CD4-positive, alpha-beta T cell treated with Interleukin-12 subunit alpha and Interleukin-12 subunit beta, for 1 hour (primary cell): ENCODE measurements at regions not wholly inside any gene's neighbourhood (a gene's known extent, or its start where the extent isn't known, plus 50 kb on each side); places are given as distances from the start of the nearest gene placed in this dataset.

Experiments
- DNase-seq: peaks from one replicate; pipeline ENCODE4 v3.0.0-alpha.2; 2020

GRCh38 chr2:41924709-41925408 is 123.0 kb upstream of the PKDCC start:
- no peak for DNase-seq

GRCh38 chr2:41925712-41926111 is 122.1 kb upstream of the PKDCC start:
- no peak for DNase-seq

- DNase-seq: no peak
These were observed 120.9 kb upstream of the PKDCC start for GRCh38 chr2:41926614-41927580.

- DNase-seq: no peak
These were observed 120.1 kb upstream of the PKDCC start for GRCh38 chr2:41927581-41928264.

- no peak for DNase-seq
These were observed 119.3 kb upstream of the PKDCC start for GRCh38 chr2:41928526-41928925.

GRCh38 chr2:41930807-41931566 is 116.8 kb upstream of the PKDCC start:
- DNase-seq: no peak

GRCh38 chr2:41932241-41933045 is 115.4 kb upstream of the PKDCC start:
- DNase-seq: no peak

GRCh38 chr2:41933046-41933420 is 114.8 kb upstream of the PKDCC start:
- DNase-seq: no peak

GRCh38 chr2:41933585-41934320 is 114.1 kb upstream of the PKDCC start:
- no peak for DNase-seq

GRCh38 chr2:41934329-41934958 is 113.4 kb upstream of the PKDCC start:
- DNase-seq: no peak

GRCh38 chr2:41935002-41935401 is 112.8 kb upstream of the PKDCC start:
- DNase-seq: no peak

- DNase-seq: no peak
These were observed 112.0 kb upstream of the PKDCC start for GRCh38 chr2:41935825-41936224.

GRCh38 chr2:41936771-41937463 is 110.9 kb upstream of the PKDCC start:
- DNase-seq: no peak

GRCh38 chr2:41937464-41937906 is 110.3 kb upstream of the PKDCC start:
- no peak for DNase-seq

GRCh38 chr2:41937921-41938708 is 109.7 kb upstream of the PKDCC start:
- DNase-seq: no peak

GRCh38 chr2:41940060-41940744 is 107.6 kb upstream of the PKDCC start:
- DNase-seq: no peak

- DNase-seq: no peak
These were observed 107.1 kb upstream of the PKDCC start for GRCh38 chr2:41940745-41941063.

- no peak for DNase-seq
These were observed 106.0 kb upstream of the PKDCC start for GRCh38 chr2:41941831-41942230.

- no peak for DNase-seq
These were observed 105.5 kb upstream of the PKDCC start for GRCh38 chr2:41942278-41942677.
